A673 (cell line): ENCODE measurements at regions not wholly inside any gene's neighbourhood (a gene's known extent, or its start where the extent isn't known, plus 50 kb on each side); places are given as distances from the start of the nearest gene placed in this dataset.

ENCODE experiments used
- BruUV-seq: library from RNA; stranded (reverse); fragments of 400-500 nt; replicated peaks from 2 replicates; lab custom pipeline; 2021; lab: Mats Ljungman, UMichigan
- CTCF ChIA-PET: fragments of 300-600 bp; sonication (Branson Sonifier 250); formaldehyde crosslinking; loops from one replicate; lab custom pipeline; 2022; ENCODE audit warnings: antibody characterized with exemption; lab: Charles Lee
- POLR2A ChIA-PET: fragments of 300-600 bp; sonication (Branson Sonifier 250); formaldehyde crosslinking; loops from one replicate; lab custom pipeline; 2022; ENCODE audit warnings: antibody characterized with exemption; ENCODE audit not compliant: low non-redundant PET; lab: Charles Lee
- DNase-seq: peaks from one replicate; pipeline ENCODE4 v3.0.0-alpha.2; 2015; ENCODE audit warnings: low spot score
- H3K27ac ChIP-seq: fragments of 200-600 bp; sonication (generic); 2 replicates; pipeline ENCODE4 v1.5.1; 2016; ENCODE audit warnings: mixed run types, low read depth, mild to moderate bottlenecking, mixed read lengths, antibody characterized with exemption, low read length; ENCODE audit not compliant: poor library complexity, severe bottlenecking
- H3K27me3 ChIP-seq: fragments of 200-600 bp; sonication (generic); replicated peaks from 2 replicates; pipeline ENCODE4 v1.6.1; 2017; ENCODE audit warnings: mixed run types, low read depth, mild to moderate bottlenecking, mixed read lengths, antibody characterized with exemption, low read length; ENCODE audit not compliant: insufficient read depth, poor library complexity
- H3K36me3 ChIP-seq: fragments of 200-600 bp; sonication (generic); 2 replicates; pipeline ENCODE4 v1.6.1; 2016; ENCODE audit warnings: mixed run types, mild to moderate bottlenecking, mixed read lengths, antibody characterized with exemption, low read length; ENCODE audit not compliant: insufficient read depth, poor library complexity, severe bottlenecking
- H3K4me1 ChIP-seq: fragments of 200-600 bp; sonication (generic); 2 replicates; pipeline ENCODE4 v1.6.1; 2017; ENCODE audit warnings: mixed run types, mild to moderate bottlenecking, mixed read lengths, antibody characterized with exemption, low read length; ENCODE audit not compliant: insufficient read depth, poor library complexity, severe bottlenecking
- H3K4me3 ChIP-seq: fragments of 200-600 bp; sonication (generic); 2 replicates; pipeline ENCODE4 v1.5.1; 2016; ENCODE audit warnings: low read depth, mixed run types, mild to moderate bottlenecking, mixed read lengths, low read length; ENCODE audit not compliant: poor library complexity, severe bottlenecking
- H3K9me3 ChIP-seq: fragments of 200-600 bp; sonication (generic); 2 replicates; pipeline ENCODE4 v1.6.1; 2016; ENCODE audit warnings: mixed run types, low read depth, mild to moderate bottlenecking, mixed read lengths, antibody characterized with exemption, low read length; ENCODE audit not compliant: poor library complexity, severe bottlenecking
- EZH2 ChIP-seq: fragments of 200-600 bp; sonication (generic); IDR thresholded peaks from 2 replicates; pipeline ENCODE4 v1.6.1; 2017; ENCODE audit warnings: borderline replicate concordance, low read depth, mild to moderate bottlenecking, mixed read lengths, antibody characterized with exemption, low read length; ENCODE audit not compliant: poor library complexity, severe bottlenecking
- intact Hi-C: fragments of 100-400 bp; cut with micrococcal nuclease; formaldehyde crosslinking; loops from one replicate; pipeline ENCODE4 v1.10.0; 2022; ENCODE audit not compliant: unreplicated experiment
- TF ChIP-seq, protein P1 (sequence below): fragments of 300-800, 200-600 bp; sonication (generic); conservative IDR thresholded peaks from 2 replicates; pipeline ENCODE4 v1.5.1; 2017; ENCODE audit warnings: low read depth, mild to moderate bottlenecking, antibody characterized with exemption, low read length, moderate library complexity, mixed read lengths

DNA sequence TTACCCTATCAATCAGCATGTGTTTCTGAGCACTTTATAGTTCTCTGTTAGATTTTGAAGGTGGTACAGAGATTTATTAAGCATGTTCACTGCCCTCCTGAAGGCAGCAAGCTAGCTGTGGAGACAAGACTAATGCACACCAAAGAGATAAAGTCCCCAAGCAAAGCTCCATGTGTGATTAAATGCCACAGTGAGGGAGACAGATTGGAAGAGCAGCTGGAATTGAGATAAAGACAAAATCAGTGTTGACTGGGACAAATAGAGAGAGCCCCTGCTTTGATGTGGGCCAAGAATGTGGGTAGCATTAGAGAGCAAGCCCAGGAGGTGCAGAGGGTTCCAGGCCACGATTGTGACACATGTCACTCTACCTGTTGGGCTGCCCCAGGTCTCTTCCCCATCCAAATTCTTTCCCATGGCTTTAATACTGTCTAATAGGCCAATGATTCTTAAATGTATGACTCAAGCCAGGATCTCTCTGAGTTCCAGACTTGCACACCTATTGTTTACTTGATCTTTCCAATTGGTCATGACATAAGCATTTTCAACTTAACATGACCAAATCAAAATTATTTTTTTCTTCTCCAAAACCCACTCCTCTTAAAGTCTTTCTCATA, 60.1 kb upstream of the ZC3H12C start:
- no peaks in the 10 kb centered on the region for H3K4me1 ChIP-seq
- BruUV-seq: no TSS peak
- H3K9me3 ChIP-seq: no peaks in the 10 kb centered on the region
- no peaks in the 10 kb centered on the region for H3K36me3 ChIP-seq
- ChIA-PET CTCF (no interaction called here), POLR2A (no interaction called here)
- TF ChIP-seq, protein P1, sequence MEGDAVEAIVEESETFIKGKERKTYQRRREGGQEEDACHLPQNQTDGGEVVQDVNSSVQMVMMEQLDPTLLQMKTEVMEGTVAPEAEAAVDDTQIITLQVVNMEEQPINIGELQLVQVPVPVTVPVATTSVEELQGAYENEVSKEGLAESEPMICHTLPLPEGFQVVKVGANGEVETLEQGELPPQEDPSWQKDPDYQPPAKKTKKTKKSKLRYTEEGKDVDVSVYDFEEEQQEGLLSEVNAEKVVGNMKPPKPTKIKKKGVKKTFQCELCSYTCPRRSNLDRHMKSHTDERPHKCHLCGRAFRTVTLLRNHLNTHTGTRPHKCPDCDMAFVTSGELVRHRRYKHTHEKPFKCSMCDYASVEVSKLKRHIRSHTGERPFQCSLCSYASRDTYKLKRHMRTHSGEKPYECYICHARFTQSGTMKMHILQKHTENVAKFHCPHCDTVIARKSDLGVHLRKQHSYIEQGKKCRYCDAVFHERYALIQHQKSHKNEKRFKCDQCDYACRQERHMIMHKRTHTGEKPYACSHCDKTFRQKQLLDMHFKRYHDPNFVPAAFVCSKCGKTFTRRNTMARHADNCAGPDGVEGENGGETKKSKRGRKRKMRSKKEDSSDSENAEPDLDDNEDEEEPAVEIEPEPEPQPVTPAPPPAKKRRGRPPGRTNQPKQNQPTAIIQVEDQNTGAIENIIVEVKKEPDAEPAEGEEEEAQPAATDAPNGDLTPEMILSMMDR: no peak
- no peak for TF ChIP-seq EZH2
- no peak for DNase-seq
- no peak overlapping the region for H3K27ac ChIP-seq
- intact Hi-C loops: no loop called here
- H3K4me3 ChIP-seq: no peak overlapping the region
- no peaks in the 10 kb centered on the region for H3K27me3 ChIP-seq

DNA sequence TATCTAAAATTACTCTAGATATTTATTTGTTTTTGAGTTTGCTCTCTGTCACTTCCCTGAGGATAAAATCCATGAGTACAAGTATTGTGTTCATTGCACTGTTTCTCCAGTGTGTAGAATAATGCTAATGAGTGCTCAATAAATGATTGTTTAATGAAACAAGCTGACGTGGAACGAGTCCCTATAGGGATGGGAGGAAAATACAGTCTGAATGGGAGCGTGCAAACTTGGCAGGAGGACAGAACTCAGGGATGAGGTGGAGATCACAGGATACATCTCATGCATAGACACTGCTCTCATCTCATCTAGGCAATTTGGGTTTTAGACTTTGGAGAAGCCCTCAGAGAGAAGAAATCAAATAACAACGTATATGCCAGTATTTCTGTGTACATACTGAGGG, 58.4 kb upstream of the ZC3H12C start:
- TF ChIP-seq EZH2: no peak
- TF ChIP-seq, protein P1: no peak
- BruUV-seq: no TSS peak

DNA sequence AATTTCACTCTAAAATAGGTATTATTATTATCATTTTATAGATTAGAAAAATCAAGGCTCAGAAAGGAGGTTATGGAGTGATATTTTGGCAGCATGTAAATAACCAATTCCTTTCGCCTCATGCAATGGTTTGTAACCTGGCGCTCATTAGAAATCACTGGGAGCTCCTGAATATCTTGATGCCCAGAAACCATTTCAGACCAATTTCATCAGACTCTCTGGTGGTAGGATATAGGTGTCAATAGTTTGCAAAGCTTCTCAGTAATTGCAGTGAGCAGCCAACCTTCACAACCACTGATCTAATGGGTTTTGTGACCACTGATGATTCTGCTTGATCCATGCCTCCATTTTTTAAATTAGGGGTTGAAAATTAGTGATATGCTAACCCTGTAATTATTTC, 57.8 kb upstream of the ZC3H12C start:
- H3K4me1 ChIP-seq: no peaks in the 10 kb centered on the region
- ChIA-PET CTCF (no interaction called here), POLR2A (no interaction called here)
- DNase-seq: no peak
- TF ChIP-seq, protein P1: no peak
- no peak for TF ChIP-seq EZH2
- intact Hi-C loops: no loop called here
- H3K27ac ChIP-seq: no peak overlapping the region
- no TSS peak for BruUV-seq
- no peak overlapping the region for H3K4me3 ChIP-seq
- H3K27me3 ChIP-seq: no peaks in the 10 kb centered on the region
- no peaks in the 10 kb centered on the region for H3K9me3 ChIP-seq
- no peaks in the 10 kb centered on the region for H3K36me3 ChIP-seq

More for the DNA sequence above, 58.4 kb upstream of the ZC3H12C start:
- intact Hi-C loops: no loop called here
- ChIA-PET POLR2A (no interaction called here), CTCF (no interaction called here)
- DNase-seq: no peak
- Histone ChIP-seq H3K36me3 (no peaks in the 10 kb centered on the region), H3K9me3 (no peaks in the 10 kb centered on the region), H3K4me1 (no peaks in the 10 kb centered on the region), H3K27me3 (no peaks in the 10 kb centered on the region), H3K27ac (no peak overlapping the region), H3K4me3 (no peak overlapping the region)
